ENCODE measurements at regions not wholly inside any gene's neighbourhood (a gene's known extent, or its start where the extent isn't known, plus 50 kb on each side); places are given as distances from the start of the nearest gene placed in this dataset.
A peak's percentile ranks its signal among the peaks of the same experiment; 100 is the strongest.
"Not testable (repeated sequence)": the region's sequence is repeated elsewhere in the genome, so short reads cannot be mapped to it uniquely, and the experiment has no call there.

DNA sequence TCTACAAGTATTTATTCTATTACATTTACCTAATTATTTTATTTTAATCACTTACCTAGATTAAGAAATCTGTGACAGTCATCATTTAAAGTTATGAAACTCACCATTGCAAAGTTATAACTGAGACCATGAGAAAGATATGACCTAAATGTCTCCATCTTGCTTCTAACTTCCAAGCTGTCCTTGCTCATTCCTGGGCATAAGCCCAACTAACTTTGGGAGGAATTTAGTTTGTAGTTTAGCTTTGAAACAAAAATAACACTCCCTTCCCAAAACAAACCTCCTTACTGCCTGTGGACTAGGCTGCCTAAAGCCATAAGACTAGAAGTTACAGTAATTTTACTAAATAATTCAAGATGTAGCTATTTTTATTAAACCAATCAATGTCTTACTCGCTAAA, 195.6 kb upstream of the RAI14 start:
- intact Hi-C loops (cut with DNase I) = no loop called here
- 18% methylated on average over 1 of the region's 1 CpG for WGBS (ENCODE audit: insufficient coverage, low coverage, low lambda C conversion rate, missing lambda C conversion rate)
- H3K27me3 ChIP-seq = no peaks in the 10 kb centered on the region
- H3K4me3 ChIP-seq = no peak overlapping the region
- H3K9me3 ChIP-seq = peaks cover 0 to 3% (median 0%) of the 10 kb centered on the region in 4 donors
- TF ChIP-seq POLR2A (IDR thresholded peaks at IDR 0.05) = no peak
- TF ChIP-seq, protein P1, sequence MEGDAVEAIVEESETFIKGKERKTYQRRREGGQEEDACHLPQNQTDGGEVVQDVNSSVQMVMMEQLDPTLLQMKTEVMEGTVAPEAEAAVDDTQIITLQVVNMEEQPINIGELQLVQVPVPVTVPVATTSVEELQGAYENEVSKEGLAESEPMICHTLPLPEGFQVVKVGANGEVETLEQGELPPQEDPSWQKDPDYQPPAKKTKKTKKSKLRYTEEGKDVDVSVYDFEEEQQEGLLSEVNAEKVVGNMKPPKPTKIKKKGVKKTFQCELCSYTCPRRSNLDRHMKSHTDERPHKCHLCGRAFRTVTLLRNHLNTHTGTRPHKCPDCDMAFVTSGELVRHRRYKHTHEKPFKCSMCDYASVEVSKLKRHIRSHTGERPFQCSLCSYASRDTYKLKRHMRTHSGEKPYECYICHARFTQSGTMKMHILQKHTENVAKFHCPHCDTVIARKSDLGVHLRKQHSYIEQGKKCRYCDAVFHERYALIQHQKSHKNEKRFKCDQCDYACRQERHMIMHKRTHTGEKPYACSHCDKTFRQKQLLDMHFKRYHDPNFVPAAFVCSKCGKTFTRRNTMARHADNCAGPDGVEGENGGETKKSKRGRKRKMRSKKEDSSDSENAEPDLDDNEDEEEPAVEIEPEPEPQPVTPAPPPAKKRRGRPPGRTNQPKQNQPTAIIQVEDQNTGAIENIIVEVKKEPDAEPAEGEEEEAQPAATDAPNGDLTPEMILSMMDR (IDR thresholded peaks at IDR 0.05) = no peak
- ATAC-seq = no peak
- H3K36me3 ChIP-seq = no peaks in the 10 kb centered on the region
- H3K27ac ChIP-seq = no peak overlapping the region
- no peak for DNase-seq
- no peaks in the 10 kb centered on the region for H3K4me1 ChIP-seq

DNA sequence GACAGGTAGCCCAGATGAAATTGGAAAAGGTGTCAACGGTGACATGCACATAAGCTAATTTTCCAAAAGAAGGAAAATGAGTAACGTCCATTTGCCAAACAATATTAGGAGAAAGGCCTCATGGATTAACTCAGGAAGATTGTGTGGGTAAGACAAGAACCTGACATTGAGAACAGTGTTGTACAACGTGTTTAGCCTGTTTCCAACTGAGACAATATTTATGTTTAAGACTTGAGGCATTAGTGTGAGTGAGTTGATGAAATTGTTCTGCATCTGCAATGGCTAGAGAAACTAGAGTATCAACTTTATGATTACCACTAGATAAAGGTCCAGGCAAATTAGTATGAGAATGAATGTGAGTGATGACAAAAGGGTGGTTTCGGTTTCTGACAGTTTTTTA, 191.3 kb upstream of the RAI14 start:
- TF ChIP-seq, protein P1 (IDR thresholded peaks at IDR 0.05) = no peak
- TF ChIP-seq POLR2A (IDR thresholded peaks at IDR 0.05) = no peak
- intact Hi-C loops (cut with DNase I) = no loop called here
- no peaks in the 10 kb centered on the region for H3K36me3 ChIP-seq
- H3K9me3 ChIP-seq = peaks cover 0 to 3% (median 0%) of the 10 kb centered on the region in 4 donors
- WGBS (ENCODE audit: insufficient coverage, low coverage, low lambda C conversion rate, missing lambda C conversion rate) = 29% methylated on average over 4 of the region's 4 CpGs
- H3K27ac ChIP-seq = no peak overlapping the region
- DNase-seq (no peak), ATAC-seq (no peak)
- H3K27me3 ChIP-seq = no peaks in the 10 kb centered on the region
- H3K4me1 ChIP-seq = peaks cover 0 to 5% (median 0%) of the 10 kb centered on the region in 4 donors
- H3K4me3 ChIP-seq = no peak overlapping the region

DNA sequence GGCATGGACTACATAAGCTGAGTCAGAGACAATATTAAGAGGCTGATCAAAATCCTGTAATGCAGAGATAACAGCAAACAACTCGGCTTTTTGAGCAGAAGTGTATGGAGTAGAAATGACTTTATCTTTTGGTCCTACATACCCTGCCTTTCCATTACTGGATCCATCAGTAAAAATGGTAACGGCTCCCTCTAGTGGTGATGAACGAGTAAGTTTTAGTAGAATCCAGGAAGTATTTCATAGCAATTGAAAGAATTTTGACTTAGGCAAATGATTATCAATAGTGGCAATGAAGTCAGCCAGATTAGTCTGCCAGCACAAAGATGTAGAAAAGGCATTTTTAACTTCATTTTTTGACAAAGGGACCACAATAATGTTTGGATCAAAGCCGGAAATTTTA, 190.8 kb upstream of the RAI14 start:
- H3K9me3 ChIP-seq; ATAC-seq; H3K27me3 ChIP-seq; H3K36me3 ChIP-seq; intact Hi-C loops (cut with DNase I); H3K4me3 ChIP-seq; DNase-seq; H3K4me1 ChIP-seq: not testable (repeated sequence)
- peak overlapping the region in 1 of 3 donors; percentile 69 for H3K27ac ChIP-seq
- TF ChIP-seq, protein P1 (IDR thresholded peaks at IDR 0.05) = peak in 3 of 4 donors; percentile 30 to 40 (median 36)
- 3% methylated on average over 3 of the region's 4 CpGs for WGBS (ENCODE audit: insufficient coverage, low coverage, low lambda C conversion rate, missing lambda C conversion rate)

DNA sequence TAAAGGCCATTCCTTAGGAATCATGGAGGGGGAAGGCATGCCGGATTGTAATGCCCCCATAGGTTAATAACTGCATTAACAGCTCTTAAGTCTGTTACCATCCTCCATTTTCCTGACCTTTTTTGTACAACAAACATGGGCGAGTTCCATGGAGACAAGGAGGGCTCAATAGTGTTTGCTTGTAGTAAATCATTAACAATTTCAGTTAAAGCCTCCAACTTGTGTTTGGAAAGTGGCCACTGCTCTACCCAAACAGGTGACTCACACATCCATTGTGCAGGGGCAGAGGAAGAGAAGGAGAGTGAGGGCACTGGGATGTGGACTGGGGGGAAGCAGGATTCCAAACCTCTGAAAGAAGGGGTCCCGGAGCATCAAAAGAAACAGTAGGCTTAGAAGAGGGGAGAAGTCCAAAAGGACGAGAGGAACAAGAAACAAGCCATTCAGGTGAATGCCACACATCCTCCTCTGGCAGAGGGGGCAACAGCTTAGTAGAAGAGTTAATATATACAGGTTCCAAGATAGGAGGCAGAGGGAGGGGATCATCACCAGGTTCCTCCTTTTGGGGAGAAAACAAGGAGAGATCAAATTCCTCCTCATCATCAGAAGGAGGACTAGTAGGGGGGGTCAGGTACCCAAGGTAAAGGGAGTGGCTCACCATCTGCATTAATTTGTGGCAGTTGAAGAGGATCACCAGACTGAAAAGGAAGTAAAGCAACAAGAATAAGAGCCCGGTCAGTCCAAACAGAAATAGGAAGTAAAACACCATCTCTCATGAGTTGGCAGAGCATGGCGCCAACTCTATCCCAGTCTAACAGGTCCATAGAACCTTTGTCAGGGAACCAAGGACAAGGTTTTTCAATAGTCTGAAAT, 189.4 kb upstream of the RAI14 start:
- H3K4me3 ChIP-seq; intact Hi-C loops (cut with DNase I): not testable (repeated sequence)
- ATAC-seq = peak; percentile 40 to 78 (median 59)

DNA sequence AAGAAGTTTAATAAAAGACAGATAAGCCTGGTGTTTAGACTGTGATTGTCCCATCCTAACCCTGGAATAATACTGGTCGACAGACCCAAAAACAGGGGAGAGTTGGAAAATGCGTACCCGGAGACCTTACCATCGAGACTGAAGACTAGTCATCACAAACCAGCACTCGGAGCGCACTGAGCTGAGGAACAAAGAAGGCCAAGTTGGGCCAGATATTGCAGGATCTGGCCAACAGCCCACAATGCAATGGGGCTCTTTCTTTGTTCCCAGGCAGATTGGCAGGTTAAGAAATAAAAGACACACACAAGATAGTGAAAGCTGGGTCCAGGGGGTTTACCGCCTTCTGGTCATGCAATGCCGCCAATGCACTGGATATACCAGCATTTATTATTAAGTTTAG, 188.7 kb upstream of the RAI14 start:
- no peaks in the 10 kb centered on the region for H3K27me3 ChIP-seq
- DNase-seq (no peak), ATAC-seq (no peak)
- WGBS (ENCODE audit: insufficient coverage, low coverage, low lambda C conversion rate, missing lambda C conversion rate) = 88% methylated on average over 8 of the region's 8 CpGs
- peaks cover 0 to 5% (median 0%) of the 10 kb centered on the region in 4 donors for H3K4me1 ChIP-seq
- H3K36me3 ChIP-seq = no peaks in the 10 kb centered on the region
- H3K27ac ChIP-seq = no peak overlapping the region
- intact Hi-C loops (cut with DNase I) = no loop called here
- H3K9me3 ChIP-seq = no peaks in the 10 kb centered on the region
- H3K4me3 ChIP-seq = no peak overlapping the region
- TF ChIP-seq POLR2A (IDR thresholded peaks at IDR 0.05) = no peak
- TF ChIP-seq, protein P1 (IDR thresholded peaks at IDR 0.05) = no peak

More for the DNA sequence above, 189.4 kb upstream of the RAI14 start:
- 29% methylated on average over 6 of the region's 6 CpGs for WGBS (ENCODE audit: insufficient coverage, low coverage, low lambda C conversion rate, missing lambda C conversion rate)
- H3K36me3 ChIP-seq, H3K27me3 ChIP-seq, H3K9me3 ChIP-seq, H3K4me1 ChIP-seq: not testable (repeated sequence)
- peak overlapping the region; percentile 21 to 69 (median 34) for H3K27ac ChIP-seq
- DNase-seq = peak in 1 of 3 donors; percentile 61

DNA sequence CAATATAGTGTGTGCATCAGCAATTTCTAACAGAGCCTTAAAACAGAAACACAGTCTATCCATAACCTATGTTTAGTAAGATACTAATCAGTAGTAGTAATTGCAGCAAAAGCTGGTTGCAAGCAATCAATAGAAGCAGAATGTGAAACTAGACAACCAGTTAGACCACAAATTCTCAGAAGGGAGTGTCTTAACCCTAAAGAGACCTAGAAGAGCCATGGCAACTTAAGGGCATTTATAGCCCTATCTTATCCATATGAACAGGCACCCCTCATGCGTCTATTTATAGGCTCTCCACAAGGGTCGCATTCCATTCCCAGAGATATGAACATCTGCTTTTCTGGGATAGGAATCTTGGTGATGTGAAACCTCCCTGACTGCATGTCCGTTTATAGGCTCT, 188.1 kb upstream of the RAI14 start:
- H3K4me1 ChIP-seq; H3K27me3 ChIP-seq; H3K27ac ChIP-seq; intact Hi-C loops (cut with DNase I); DNase-seq; H3K4me3 ChIP-seq; H3K36me3 ChIP-seq; ATAC-seq; H3K9me3 ChIP-seq: not testable (repeated sequence)
- 38% methylated on average over 1 of the region's 3 CpGs for WGBS (ENCODE audit: insufficient coverage, low coverage, low lambda C conversion rate, missing lambda C conversion rate)

Measured in right lobe of liver (tissue), 6 donors.